Neural cell (in vitro differentiated cells): ENCODE measurements at regions not wholly inside any gene's neighbourhood (a gene's known extent, or its start where the extent isn't known, plus 50 kb on each side); places are given as distances from the start of the nearest gene placed in this dataset.

Experiments
- H2AFZ ChIP-seq: fragments of 200-600, 300-800 bp; sonication (generic), shearing (Covaris generic); 2 replicates; pipeline ENCODE4 v1.6.0; 2014; ENCODE audit warnings: low read depth, mild to moderate bottlenecking, antibody characterized with exemption, low read length, moderate library complexity
- H3F3A ChIP-seq: fragments of 200-600 bp; shearing (Covaris generic); 2 replicates; pipeline ENCODE4 v1.6.1; 2016; ENCODE audit warnings: mild to moderate bottlenecking, moderate library complexity, mixed read lengths, antibody characterized with exemption, low read length; ENCODE audit not compliant: insufficient read depth, poor library complexity, severe bottlenecking
- H3K27ac ChIP-seq: fragments of 200-600, 300-800 bp; sonication (generic), shearing (Covaris generic); 2 replicates; pipeline ENCODE4 v1.5.1; 2014; ENCODE audit warnings: mild to moderate bottlenecking, low read length, moderate library complexity
- H3K27me3 ChIP-seq: fragments of 300-800, 200-600 bp; sonication (generic), shearing (Covaris generic); 2 replicates; pipeline ENCODE4 v1.6.0; 2014; ENCODE audit warnings: mild to moderate bottlenecking, low read depth, low read length, moderate library complexity; ENCODE audit not compliant: insufficient read depth
- H3K36me3 ChIP-seq: fragments of 300-800, 200-600 bp; sonication (generic), shearing (Covaris generic); 2 replicates; pipeline ENCODE4 v1.5.1; 2014; ENCODE audit warnings: mild to moderate bottlenecking, antibody characterized with exemption, low read length, moderate library complexity; ENCODE audit not compliant: insufficient read depth
- H3K4me2 ChIP-seq: fragments of 300-800, 200-600 bp; sonication (generic), shearing (Covaris generic); 2 replicates; pipeline ENCODE4 v1.6.0; 2014; ENCODE audit warnings: mild to moderate bottlenecking, low read length
- H3K4me3 ChIP-seq: fragments of 300-800, 200-600 bp; sonication (generic), shearing (Covaris generic); 2 replicates; pipeline ENCODE4 v1.5.1; 2014; ENCODE audit warnings: mild to moderate bottlenecking, low read length, moderate library complexity
- H3K79me2 ChIP-seq: fragments of 200-600 bp; shearing (Covaris generic); replicated peaks from 2 replicates; pipeline ENCODE4 v1.6.0; 2014; ENCODE audit warnings: mild to moderate bottlenecking, low read length, moderate library complexity; ENCODE audit not compliant: insufficient read depth
- H3K9ac ChIP-seq: fragments of 300-800, 200-600 bp; sonication (generic), shearing (Covaris generic); 2 replicates; pipeline ENCODE4 v1.6.1; 2016; ENCODE audit warnings: mild to moderate bottlenecking, low read length, mixed read lengths
- H3K9me2 ChIP-seq: fragments of 200-600 bp; shearing (Covaris generic); 2 replicates; pipeline ENCODE4 v1.6.1; 2016; ENCODE audit warnings: mild to moderate bottlenecking, low read length, mixed read lengths; ENCODE audit not compliant: insufficient read depth
- H3K9me3 ChIP-seq: fragments of 200-600, 300-800 bp; sonication (generic), shearing (Covaris generic); 2 replicates; pipeline ENCODE4 v1.6.1; 2016; ENCODE audit warnings: mild to moderate bottlenecking, mixed run types, low read length, moderate library complexity, mixed read lengths
- H4K20me1 ChIP-seq: fragments of 200-600 bp; shearing (Covaris generic); 2 replicates; pipeline ENCODE4 v1.6.1; 2016; ENCODE audit warnings: mild to moderate bottlenecking, mixed run types; ENCODE audit not compliant: insufficient read depth
- CTCF ChIP-seq: fragments of 450-650 bp; IDR thresholded peaks from 2 replicates; pipeline ENCODE4 v1.5.1; 2014; ENCODE audit warnings: antibody characterized with exemption, mild to moderate bottlenecking, moderate library complexity; ENCODE audit not compliant: poor library complexity, severe bottlenecking
- EP300 ChIP-seq: fragments of 450-650 bp; conservative IDR thresholded peaks from 2 replicates; pipeline ENCODE4 v1.6.1; 2014; ENCODE audit warnings: antibody characterized with exemption, mild to moderate bottlenecking, moderate library complexity; ENCODE audit not compliant: poor library complexity, severe bottlenecking
- EZH2 ChIP-seq: fragments of 200-600, 300-800 bp; shearing (Covaris generic), sonication (generic); IDR thresholded peaks from 2 replicates; pipeline ENCODE4 v1.6.1; 2014; ENCODE audit warnings: antibody characterized with exemption, low read length, borderline replicate concordance, mild to moderate bottlenecking; ENCODE audit not compliant: insufficient read depth, poor library complexity, severe bottlenecking
- MXI1 ChIP-seq: fragments of 450-650 bp; conservative IDR thresholded peaks from 2 replicates; pipeline ENCODE4 v1.6.1; 2014; ENCODE audit warnings: antibody characterized with exemption, mild to moderate bottlenecking; ENCODE audit not compliant: poor library complexity, severe bottlenecking
- POLR2AphosphoS5 ChIP-seq: IDR thresholded peaks from 2 replicates; pipeline ENCODE4 v1.6.1; 2012
- RAD21 ChIP-seq: fragments of 450-650 bp; conservative IDR thresholded peaks from 2 replicates; pipeline ENCODE4 v1.6.1; 2014; ENCODE audit warnings: antibody characterized with exemption, mild to moderate bottlenecking, moderate library complexity
- REST ChIP-seq: IDR thresholded peaks from 2 replicates; pipeline ENCODE4 v1.6.1; 2012; ENCODE audit warnings: borderline replicate concordance
- SMC3 ChIP-seq: fragments of 450-650 bp; conservative IDR thresholded peaks from 2 replicates; pipeline ENCODE4 v1.6.1; 2014; ENCODE audit warnings: antibody characterized with exemption, mild to moderate bottlenecking, moderate library complexity; ENCODE audit not compliant: poor library complexity
- TAF1 ChIP-seq: IDR thresholded peaks from 2 replicates; pipeline ENCODE4 v1.6.1; 2012; ENCODE audit warnings: low read depth

GRCh38 chr2:21411741-21412140 lies 288.0 kb downstream of the TDRD15 start:
- Histone ChIP-seq H3K27ac (peak overlapping the region; percentile 89), H3K9me3 (no peaks in the 10 kb centered on the region), H3K9me2 (no peaks in the 10 kb centered on the region), H3K36me3 (no peaks in the 10 kb centered on the region), H3K9ac (peak overlapping the region; percentile 2), H3K4me2 (no peak overlapping the region), H3K27me3 (no peaks in the 10 kb centered on the region), H3K79me2 (no peaks in the 10 kb centered on the region), H2AFZ (no peak overlapping the region), H3K4me3 (no peak overlapping the region), H4K20me1 (no peaks in the 10 kb centered on the region), H3F3A (no peaks in the 10 kb centered on the region)
- TF ChIP-seq REST (no peak), POLR2AphosphoS5 (no peak)

GRCh38 chr2:21412944-21413443 lies 289.2 kb downstream of the TDRD15 start:
- Histone ChIP-seq H4K20me1 (no peaks in the 10 kb centered on the region), H3K4me3 (peak overlapping the region; percentile 11), H3K36me3 (no peaks in the 10 kb centered on the region), H3K79me2 (no peaks in the 10 kb centered on the region), H3K9me3 (no peaks in the 10 kb centered on the region), H3K9ac (peak overlapping the region; percentile 60), H3F3A (no peaks in the 10 kb centered on the region), H2AFZ (no peak overlapping the region), H3K27me3 (no peaks in the 10 kb centered on the region), H3K9me2 (no peaks in the 10 kb centered on the region), H3K4me2 (no peak overlapping the region), H3K27ac (peak overlapping the region; percentile 89)
- TF ChIP-seq RAD21, result peak; percentile 65
- peak; percentile 98 for TF ChIP-seq EP300
- TF ChIP-seq CTCF, result peak; percentile 46
- TF ChIP-seq TAF1, result no peak
- peak; percentile 66 for TF ChIP-seq SMC3
- TF ChIP-seq POLR2AphosphoS5, result peak; percentile 85
- TF ChIP-seq REST, result peak; percentile 76
- TF ChIP-seq EZH2, result no peak
- no peak for TF ChIP-seq MXI1
